ENCODE measurements at regions not wholly inside any gene's neighbourhood (a gene's known extent, or its start where the extent isn't known, plus 50 kb on each side); places are given as distances from the start of the nearest gene placed in this dataset.
"Not testable (repeated sequence)": the region's sequence is repeated elsewhere in the genome, so short reads cannot be mapped to it uniquely, and the experiment has no call there.

DNA sequence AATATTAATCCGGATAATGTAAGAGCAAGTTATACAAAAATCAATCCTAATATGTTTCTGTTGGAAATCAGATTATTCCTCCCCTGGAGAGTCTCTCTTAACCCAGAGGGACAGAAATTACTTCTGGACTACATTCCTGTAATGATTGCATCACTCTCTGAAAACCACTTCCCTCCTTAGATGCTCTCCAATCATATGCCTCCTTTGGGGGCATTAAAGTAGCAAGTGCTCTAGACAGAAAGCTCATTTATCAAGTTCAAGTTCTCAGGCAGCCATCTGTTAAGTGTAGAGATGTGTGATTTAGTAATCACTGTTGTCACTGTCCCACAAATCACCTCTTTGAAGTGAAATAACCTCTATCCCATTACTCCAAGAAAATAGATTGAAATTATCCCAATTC, 247.1 kb downstream of the SLCO4C1 start:
- H3K27me3 Mint-ChIP-seq (ENCODE audit: insufficient read depth, low read depth, poor library complexity) = peaks cover 3% of the 10 kb centered on the region
- no peak overlapping the region for H3K4me3 Mint-ChIP-seq
- no peaks in the 10 kb centered on the region for H3K9me3 Mint-ChIP-seq

DNA sequence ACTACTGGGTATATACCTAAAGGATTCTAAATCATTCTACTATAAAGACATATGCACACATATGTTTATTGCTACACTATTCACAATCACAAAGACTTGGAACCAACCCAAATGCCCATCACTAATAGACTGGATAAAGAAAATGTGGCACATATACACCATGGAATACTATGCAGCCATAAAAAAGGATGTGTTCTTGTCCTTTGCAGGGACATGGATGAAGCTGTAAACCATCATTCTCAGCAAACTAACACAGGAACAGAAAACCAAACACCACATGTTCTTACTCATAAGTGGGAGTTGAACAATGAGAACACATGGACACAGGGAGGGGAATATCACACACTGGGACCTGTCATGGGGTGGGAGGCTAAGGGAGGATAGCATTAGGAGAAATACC, 249.0 kb downstream of the SLCO4C1 start:
- not testable (repeated sequence) for H3K36me3 ChIP-seq (ENCODE audit: insufficient read depth); H3K4me1 ChIP-seq (ENCODE audit: insufficient read depth); H3K4me1 Mint-ChIP-seq; H3K27ac ChIP-seq (ENCODE audit: low read depth); H3K27ac Mint-ChIP-seq; H3K9me2 ChIP-seq (ENCODE audit: insufficient read depth); H3K27me3 Mint-ChIP-seq (ENCODE audit: insufficient read depth, low read depth, poor library complexity); H2AFZ ChIP-seq; ATAC-seq; H4K20me1 ChIP-seq (replicated peaks; ENCODE audit: insufficient read depth); H3K79me2 ChIP-seq (replicated peaks; ENCODE audit: insufficient read depth); DNase-seq (ENCODE audit: low spot score); H3K36me3 Mint-ChIP-seq (ENCODE audit: low read depth); H3K9me3 Mint-ChIP-seq; H3K4me3 ChIP-seq; H3K4me2 ChIP-seq; H3K4me3 Mint-ChIP-seq; H3F3A ChIP-seq (replicated peaks; ENCODE audit: low read depth); H3K27me3 ChIP-seq (ENCODE audit: insufficient read depth)

More for the DNA sequence above, 247.1 kb downstream of the SLCO4C1 start:
- DNase-seq (ENCODE audit: low spot score) (no peak), ATAC-seq (no peak)
- Histone ChIP-seq H3K36me3 (ENCODE audit: insufficient read depth) (no peaks in the 10 kb centered on the region), H2AFZ (no peak overlapping the region), H3K4me3 (no peak overlapping the region), H3K27me3 (ENCODE audit: insufficient read depth) (no peaks in the 10 kb centered on the region), H3K27ac (ENCODE audit: low read depth) (no peak overlapping the region), H3K79me2 (replicated peaks; ENCODE audit: insufficient read depth) (no peaks in the 10 kb centered on the region), H3F3A (replicated peaks; ENCODE audit: low read depth) (no peaks in the 10 kb centered on the region), H3K4me1 (ENCODE audit: insufficient read depth) (no peaks in the 10 kb centered on the region; the same call in 1 of the 2 replicates), H3K4me2 (no peak overlapping the region), H4K20me1 (replicated peaks; ENCODE audit: insufficient read depth) (no peaks in the 10 kb centered on the region), H3K9me2 (ENCODE audit: insufficient read depth) (no peaks in the 10 kb centered on the region)
- Mint-ChIP-seq H3K4me1 (peaks cover 3% of the 10 kb centered on the region; the same call in 1 of the 3 replicates), H3K36me3 (ENCODE audit: low read depth) (no peaks in the 10 kb centered on the region), H3K27ac (0 out of 2 replicates have a peak overlapping the region, but pooled peaks have one; percentile 52)
- TF ChIP-seq POLR2AphosphoS5 (IDR thresholded peaks at IDR 0.05; ENCODE audit: low read depth) (no peak), CREB1 (CRISPR knock-in tag; IDR thresholded peaks at IDR 0.05; ENCODE audit: low read depth) (no peak), EZH2phosphoT487 (IDR thresholded peaks at IDR 0.05; ENCODE audit: unreplicated experiment) (no peak), JUNB (IDR thresholded peaks at IDR 0.05; ENCODE audit: unreplicated experiment) (no peak)
- TF ChIP-seq, protein P1, sequence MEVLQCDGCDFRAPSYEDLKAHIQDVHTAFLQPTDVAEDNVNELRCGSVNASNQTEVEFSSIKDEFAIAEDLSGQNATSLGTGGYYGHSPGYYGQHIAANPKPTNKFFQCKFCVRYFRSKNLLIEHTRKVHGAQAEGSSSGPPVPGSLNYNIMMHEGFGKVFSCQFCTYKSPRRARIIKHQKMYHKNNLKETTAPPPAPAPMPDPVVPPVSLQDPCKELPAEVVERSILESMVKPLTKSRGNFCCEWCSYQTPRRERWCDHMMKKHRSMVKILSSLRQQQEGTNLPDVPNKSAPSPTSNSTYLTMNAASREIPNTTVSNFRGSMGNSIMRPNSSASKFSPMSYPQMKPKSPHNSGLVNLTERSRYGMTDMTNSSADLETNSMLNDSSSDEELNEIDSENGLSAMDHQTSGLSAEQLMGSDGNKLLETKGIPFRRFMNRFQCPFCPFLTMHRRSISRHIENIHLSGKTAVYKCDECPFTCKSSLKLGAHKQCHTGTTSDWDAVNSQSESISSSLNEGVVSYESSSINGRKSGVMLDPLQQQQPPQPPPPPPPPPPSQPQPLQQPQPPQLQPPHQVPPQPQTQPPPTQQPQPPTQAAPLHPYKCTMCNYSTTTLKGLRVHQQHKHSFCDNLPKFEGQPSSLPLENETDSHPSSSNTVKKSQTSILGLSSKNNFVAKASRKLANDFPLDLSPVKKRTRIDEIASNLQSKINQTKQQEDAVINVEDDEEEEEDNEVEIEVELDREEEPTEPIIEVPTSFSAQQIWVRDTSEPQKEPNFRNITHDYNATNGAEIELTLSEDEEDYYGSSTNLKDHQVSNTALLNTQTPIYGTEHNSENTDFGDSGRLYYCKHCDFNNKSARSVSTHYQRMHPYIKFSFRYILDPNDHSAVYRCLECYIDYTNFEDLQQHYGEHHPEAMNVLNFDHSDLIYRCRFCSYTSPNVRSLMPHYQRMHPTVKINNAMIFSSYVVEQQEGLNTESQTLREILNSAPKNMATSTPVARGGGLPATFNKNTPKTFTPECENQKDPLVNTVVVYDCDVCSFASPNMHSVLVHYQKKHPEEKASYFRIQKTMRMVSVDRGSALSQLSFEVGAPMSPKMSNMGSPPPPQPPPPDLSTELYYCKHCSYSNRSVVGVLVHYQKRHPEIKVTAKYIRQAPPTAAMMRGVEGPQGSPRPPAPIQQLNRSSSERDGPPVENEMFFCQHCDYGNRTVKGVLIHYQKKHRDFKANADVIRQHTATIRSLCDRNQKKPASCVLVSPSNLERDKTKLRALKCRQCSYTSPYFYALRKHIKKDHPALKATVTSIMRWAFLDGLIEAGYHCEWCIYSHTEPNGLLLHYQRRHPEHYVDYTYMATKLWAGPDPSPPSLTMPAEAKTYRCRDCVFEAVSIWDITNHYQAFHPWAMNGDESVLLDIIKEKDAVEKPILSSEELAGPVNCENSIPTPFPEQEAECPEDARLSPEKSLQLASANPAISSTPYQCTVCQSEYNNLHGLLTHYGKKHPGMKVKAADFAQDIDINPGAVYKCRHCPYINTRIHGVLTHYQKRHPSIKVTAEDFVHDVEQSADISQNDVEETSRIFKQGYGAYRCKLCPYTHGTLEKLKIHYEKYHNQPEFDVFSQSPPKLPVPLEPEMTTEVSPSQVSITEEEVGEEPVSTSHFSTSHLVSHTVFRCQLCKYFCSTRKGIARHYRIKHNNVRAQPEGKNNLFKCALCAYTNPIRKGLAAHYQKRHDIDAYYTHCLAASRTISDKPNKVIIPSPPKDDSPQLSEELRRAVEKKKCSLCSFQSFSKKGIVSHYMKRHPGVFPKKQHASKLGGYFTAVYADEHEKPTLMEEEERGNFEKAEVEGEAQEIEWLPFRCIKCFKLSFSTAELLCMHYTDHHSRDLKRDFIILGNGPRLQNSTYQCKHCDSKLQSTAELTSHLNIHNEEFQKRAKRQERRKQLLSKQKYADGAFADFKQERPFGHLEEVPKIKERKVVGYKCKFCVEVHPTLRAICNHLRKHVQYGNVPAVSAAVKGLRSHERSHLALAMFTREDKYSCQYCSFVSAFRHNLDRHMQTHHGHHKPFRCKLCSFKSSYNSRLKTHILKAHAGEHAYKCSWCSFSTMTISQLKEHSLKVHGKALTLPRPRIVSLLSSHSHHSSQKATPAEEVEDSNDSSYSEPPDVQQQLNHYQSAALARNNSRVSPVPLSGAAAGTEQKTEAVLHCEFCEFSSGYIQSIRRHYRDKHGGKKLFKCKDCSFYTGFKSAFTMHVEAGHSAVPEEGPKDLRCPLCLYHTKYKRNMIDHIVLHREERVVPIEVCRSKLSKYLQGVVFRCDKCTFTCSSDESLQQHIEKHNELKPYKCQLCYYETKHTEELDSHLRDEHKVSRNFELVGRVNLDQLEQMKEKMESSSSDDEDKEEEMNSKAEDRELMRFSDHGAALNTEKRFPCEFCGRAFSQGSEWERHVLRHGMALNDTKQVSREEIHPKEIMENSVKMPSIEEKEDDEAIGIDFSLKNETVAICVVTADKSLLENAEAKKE (CRISPR knock-in tag; IDR thresholded peaks at IDR 0.05) = no peak
